T-helper 22 cell (primary cell): ENCODE measurements at regions not wholly inside any gene's neighbourhood (a gene's known extent, or its start where the extent isn't known, plus 50 kb on each side); places are given as distances from the start of the nearest gene placed in this dataset.
"Not testable (repeated sequence)": the region's sequence is repeated elsewhere in the genome, so short reads cannot be mapped to it uniquely, and the experiment has no call there.

ENCODE experiments used
- DNase-seq: peaks from one replicate; pipeline ENCODE4 v3.0.0-alpha.2; 2020; ENCODE audit warnings: low read depth

DNA sequence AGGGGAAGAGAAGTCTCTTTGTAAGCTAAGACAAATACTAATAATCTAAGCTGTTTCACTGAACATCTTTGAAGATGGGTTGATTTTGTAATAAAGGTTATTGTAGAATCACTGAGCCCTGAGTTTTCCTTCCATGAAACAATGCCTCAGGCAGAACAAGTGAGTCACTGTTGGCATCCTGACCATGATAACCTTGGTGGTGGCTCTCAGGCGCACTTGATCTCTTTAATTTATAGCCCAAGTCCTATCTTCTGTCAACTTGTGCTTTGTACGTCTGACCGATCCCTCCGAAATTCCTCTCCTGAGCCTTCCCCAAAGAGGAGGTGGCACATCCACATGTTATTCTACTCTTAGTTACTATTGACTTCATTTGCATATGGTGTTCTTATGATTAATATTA is 812.9 kb downstream of the REEP3 start:
- no peak for DNase-seq

DNA sequence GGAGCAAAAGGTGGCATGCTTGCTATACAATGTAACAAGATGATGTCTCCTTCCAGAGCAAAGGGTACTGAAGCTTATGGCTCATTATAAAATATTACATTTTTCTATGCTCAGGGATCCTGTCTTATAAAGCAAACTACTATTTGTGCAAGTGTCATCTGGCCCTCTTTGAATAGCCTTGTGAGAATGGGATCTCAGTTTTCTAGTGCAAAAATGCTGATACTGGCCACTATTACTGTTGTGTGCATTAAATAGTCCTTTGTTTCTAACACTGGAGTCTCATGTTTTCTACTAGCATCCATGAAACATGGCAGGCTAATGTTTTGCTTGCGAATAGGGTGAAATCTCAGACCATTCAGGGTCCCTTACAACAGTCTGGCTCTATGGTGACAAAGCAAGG is 823.0 kb downstream of the REEP3 start:
- DNase-seq = no peak

DNA sequence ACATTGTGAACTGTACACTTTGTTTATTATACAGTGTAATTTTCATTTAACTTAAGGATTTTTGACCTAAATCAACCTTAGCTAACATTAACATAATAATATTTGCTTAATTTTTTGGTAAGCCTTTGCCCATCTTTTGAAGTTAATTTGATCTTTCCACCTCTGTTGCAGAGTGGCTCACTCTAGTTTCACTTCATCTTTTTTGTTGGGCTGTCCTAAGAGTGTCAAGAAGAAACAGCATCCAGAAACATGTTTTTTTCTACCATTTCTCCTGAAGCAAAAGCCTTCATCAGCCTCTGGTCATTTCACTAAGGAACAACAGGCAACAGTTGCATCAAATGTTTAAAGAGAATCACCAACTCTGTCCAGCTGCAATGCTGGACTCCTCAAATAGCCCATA is 824.7 kb downstream of the REEP3 start:
- no peak for DNase-seq

DNA sequence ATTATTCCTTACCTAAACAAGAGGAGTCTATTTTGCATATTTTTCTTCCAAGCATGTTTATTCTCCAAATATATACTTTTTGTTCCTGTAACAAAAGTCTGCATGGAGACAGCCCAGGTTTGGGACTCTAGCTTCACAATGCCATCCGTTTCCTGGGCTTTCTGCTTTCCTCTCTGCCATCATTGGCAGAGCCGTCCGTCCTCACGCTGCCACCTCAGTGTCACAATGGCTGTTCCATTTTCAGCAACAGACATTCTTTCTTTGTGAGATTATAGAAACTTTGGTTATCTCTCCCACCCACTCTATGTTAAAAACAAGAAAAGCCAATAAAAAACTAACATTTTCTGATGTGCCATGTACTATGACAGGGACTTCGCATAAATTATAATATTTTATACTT is 825.2 kb downstream of the REEP3 start:
- DNase-seq = no peak

DNA sequence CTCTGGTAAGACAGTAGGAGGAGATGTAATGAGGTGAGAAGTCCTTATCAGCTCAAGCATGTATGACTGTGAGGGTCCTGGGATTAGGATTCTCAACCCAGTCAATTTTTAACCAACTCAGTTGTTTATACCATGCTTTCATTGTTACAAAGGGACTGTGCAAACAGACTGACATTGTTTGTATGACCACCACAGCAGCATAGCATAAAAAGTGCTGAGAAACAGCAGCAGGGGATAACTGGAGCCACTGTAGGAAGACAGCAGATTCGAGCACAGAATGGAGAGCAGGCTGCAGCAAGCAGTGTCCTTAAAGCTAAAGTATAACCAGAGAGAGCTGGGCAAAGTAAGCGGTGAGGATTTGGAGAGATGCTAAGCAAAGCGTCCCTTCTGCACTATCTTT is 829.5 kb downstream of the REEP3 start:
- DNase-seq = no peak

DNA sequence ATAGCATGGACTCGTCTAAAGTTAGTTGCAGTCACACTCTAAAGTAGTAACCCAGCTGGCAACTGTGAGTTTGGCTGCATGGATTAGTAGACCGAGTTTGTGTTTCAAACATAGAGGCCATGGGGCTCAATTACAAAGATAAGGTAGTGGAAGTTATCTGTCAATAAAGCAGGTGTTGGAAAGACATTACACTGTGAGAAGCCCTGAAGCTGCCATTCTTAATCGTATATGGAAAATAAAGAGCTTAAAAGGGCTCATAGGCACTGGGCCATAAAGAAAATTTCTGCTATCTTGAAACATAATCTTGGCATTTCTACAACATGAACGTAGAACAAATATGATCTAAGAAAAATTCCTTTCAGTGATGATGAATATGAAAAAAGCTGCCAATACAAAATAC is 837.7 kb downstream of the REEP3 start:
- no peak for DNase-seq

DNA sequence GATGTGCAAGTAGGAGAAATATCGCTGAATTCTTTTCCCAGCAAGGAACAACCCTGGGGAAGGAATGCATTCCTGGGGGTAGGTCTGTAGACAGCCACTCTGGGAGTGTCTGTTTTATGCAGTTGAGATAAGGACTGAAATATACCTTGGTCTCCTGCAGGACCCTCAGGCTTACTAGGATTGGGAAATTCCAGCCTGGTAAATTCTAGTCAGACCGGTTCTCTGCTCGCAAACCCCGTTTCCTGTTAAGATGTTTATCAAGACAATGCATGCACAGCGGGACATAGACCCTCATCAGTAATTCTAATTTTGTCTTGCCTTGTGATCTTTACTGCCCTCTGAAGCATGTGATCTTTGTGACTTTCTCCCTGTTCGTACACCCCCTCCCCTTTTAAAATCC is 839.0 kb downstream of the REEP3 start:
- not testable (repeated sequence) for DNase-seq

DNA sequence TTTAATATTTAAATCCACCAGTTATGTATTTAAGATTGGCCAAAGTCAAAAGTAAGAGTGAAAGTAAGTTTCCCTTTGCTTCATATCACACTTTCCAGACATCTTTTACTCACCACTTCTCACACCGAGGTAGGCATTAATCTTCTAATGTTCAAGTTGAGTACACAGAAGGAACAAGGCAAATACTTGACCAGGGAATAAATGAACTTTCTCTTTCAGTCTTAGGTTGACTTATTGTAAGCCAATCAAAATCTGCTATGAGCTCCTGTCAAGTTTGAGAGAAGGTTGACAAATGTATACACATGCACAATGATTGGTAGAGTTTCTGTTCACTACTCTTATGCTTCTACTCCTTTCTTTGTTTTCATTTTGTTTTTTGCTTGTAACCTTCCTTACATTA is 842.5 kb downstream of the REEP3 start:
- no peak for DNase-seq

DNA sequence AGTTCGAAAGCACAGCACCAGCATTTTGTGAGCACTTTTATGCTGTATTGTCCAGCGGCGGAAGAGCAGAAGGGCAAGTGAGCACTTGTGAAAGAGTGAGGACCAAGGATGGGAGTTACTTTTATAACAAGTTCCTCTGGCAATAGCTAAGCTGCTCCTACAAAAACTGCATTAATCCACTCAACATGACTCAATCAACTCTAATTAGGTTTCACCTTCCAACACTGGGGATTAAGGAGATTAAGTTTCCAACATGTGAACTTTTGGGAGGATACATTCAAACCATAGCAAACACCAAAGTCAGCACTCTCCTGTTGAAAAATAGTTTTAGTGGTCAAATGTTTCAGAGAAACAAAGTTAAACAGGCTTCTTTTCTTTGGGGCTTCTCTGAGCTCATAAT is 844.5 kb downstream of the REEP3 start:
- no peak for DNase-seq

DNA sequence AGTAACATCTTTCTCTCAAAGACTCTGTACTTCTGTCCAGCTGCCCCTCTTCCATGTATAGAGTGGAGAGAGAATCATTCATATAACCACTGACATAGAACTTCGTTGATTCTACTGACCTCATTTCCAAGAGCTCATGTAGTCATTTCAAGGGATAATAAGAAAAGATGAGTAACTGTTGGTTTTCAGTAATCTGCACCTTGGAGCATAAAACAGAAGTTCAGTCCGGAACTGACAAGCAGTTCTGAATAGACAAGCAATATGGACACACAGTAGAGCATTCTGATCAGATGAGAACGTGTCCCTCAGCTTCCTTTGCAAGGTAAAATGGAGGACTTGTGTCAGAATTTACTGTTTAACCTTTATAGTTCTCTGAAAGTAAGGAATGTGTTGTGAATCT is 847.1 kb downstream of the REEP3 start:
- DNase-seq = no peak

DNA sequence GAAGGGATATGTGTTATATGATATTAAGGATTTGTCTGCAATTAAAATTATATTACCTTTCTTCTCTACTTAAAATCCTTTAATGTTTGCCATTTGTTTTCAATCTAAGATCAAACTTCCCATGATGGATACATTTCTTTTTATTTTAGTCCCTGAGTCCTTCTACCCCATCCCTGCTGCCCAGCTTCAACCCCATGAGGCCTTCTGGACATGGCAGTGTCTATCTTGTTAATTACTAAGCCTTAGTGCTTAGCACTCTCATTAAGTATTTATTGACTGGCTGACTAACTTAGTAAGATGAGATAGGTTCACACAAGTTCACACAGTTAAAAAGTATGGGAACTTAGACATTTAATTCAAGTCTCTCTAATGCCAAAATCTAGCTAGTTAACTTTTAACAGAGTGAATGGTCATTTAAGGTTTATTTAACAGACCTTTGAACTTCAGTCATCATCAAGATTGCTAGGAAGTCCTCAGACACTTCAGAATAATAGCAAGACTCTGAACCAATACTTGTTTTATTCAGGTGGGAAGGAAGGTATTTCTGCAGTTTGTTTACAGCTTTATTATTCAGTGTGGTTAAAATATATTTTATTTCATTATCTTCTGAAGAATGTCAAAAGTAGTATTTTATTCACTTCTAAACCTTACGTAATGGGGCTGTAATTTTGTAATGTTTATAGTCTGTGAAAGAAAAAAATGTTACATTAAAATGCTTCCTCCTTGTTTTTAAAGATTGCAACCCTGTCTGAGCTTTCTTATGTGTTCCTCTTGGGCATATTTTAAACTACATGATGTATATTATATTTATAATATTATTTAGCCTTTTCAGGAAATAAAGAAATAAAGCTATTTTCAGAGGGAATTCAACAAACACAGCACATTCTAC is 848.9 kb downstream of the REEP3 start:
- DNase-seq = no peak

DNA sequence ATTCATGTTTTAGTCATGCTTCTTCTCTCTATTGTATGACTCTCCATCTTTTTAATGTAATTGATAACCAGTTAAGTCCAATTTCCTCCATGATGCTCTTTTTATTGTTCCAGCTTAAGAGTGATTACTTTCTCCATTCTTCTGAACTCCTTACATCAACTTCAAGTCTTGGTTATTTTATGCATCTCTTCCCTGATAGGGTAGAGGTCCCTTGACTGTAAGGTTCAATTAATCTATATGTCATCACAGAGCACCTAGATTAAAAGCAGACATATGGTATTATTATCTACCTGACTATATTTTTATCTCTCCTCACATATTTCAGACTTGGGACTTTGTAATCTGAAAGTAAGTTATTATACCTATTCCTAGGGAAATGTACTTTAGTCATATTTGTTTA is 853.1 kb downstream of the REEP3 start:
- DNase-seq = no peak

DNA sequence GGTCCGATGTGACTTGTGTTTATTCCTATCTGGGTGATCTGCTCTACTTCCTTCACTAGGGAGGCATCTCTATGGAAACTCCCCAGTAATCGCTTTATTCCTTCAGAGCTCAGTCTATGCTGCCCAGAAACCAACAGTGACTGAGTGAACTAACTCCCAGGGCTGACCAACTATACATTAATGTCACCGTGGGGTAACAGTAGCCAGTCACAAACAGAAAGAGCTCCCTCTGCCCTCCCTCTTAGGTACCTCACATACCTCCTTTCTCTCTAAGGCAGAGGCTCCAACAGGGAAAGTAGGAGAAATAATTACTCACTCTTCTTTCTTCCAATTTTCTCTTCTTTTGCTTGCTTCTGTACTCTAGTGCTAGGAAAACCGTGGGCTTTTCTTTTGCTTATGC is 855.0 kb downstream of the REEP3 start:
- DNase-seq = no peak

DNA sequence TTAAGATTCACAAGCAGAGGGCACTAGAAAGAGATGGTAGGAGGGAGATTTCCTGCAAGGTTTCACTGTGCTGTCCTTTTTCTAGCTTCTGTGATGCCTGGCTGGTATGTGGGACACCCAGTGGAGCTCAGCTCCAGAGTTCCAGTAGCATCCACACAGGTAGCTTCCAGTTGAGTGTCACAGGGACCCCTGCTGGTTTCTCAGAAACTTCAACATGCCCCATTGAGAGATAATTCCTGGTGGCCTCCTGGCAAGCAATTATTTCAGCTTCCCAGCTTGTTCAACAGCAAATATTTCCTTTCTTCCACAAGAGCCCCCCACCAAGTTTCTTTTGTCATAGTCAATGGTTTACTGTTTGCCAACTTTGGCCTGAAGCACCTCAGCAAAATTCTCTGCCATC is 858.7 kb downstream of the REEP3 start:
- DNase-seq = no peak

DNA sequence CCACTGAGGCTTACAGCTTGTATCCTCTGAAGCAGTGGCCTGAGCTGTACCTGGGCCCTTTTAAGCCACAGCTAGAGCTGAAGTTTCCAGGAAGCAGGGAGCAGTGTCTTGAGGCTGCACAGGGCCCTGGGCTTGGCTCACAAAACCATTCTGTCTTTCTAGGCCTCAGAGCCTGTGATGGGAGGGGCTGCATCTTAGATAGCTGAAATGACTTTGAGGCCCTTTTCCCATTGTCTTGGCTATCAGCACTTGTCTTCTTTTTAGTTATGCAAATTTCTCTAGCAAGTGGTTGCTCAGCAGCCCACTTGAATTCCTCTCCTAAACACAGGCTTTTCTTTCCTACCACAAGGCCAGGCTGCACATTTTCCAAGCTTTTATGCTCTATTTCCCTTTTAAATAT is 864.2 kb downstream of the REEP3 start:
- no peak for DNase-seq

DNA sequence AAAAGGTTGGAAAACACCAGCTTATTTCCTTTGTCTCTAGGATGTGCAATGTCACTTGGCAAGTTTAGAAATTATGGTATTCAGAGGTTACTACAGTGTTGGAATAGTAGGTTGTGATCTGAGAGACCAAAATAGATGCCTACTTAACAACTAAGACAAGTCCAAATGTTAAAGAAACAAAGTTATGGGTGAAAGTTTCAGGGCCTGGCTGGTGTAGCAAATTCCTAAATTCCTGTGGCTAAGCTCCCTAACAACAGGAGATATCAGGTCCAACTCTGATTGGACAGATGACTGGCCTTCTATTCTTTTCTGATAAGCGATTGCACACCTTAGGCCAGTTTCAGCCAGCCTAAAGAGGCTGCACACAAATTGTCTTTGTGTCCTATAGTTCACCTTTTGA is 873.5 kb downstream of the REEP3 start:
- DNase-seq = no peak

DNA sequence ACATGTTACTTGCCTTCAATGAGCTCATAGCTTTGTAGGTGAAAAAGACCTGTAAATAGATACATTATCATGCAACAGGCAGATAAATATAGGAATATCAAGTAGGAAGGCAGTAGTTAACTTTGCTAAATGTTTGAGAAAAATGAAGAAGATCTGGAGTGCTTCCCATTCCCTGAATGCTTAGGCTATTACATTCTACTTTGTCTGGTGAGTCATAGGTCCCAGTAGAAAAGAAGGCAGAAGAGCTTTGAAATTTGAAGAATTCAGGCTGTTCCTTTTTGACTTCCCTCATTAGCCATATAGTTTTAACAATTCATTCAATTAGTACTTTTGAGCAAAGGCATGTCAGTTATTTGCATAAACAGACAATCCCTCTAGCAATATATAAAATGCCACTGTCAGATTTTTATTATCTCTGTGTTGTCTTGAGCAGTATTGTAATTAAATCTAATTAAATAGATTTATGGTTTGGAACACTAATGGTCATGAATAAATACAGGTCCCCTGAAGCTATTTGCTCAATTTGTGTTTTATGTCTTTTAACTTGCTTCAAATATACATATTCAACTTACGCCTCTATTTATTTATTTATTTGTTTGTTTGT is 875.0 kb downstream of the REEP3 start:
- DNase-seq = no peak

DNA sequence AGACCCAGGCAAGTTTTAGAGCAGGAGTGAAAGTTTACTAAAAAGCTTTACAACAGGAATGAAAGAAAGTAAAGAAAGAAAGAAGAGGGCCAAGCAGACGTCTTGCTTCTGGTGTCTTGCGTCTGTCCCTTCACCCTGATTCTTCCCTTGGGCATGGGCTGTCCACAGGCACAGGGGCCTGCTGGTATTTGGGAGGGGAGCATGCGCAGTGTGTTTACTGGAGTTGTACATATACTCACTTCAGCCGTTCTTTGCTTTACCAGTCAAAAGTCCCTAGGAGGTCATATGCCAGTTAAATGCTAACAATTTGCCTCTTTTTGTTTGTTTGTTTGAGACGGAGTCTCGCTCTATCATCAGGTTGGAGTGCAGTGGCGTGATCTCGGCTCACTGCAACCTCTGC is 875.9 kb downstream of the REEP3 start:
- DNase-seq = no peak

DNA sequence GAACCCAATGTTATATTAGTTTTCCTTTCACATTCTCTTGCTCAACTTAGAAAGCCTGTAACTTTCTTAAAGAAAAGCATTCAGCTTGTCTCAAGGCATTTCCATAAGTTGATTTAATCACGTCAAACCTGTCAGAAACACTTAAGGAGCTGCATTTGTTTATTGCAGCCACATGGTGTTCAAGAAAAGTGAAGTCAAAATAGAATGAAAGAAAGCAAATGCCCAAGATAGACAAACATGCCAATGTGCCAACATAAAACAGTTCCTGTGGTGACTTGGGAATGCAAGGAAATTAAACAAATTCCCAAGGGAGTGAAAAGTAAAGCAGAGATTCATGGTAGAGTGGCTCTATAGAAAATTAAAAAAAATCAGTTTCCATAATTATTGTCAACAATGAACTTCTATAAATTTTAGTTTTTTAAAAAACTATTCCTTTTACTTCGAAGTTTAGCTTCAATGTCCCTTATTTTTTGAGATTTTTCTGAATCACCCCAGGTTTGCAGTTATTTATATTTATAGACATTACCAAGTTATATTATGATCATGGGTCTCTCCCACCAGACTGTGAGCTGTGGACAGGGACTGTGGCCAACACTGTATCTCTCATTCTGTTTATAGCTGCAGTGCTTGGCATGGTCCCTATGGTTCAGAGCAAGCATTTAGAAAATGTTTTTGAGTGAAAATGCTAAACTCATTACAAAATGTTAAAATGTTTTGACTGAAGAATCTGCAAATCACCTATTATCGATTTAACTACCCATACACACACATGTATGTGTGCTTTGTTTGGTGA is 887.4 kb downstream of the REEP3 start:
- DNase-seq = no peak

DNA sequence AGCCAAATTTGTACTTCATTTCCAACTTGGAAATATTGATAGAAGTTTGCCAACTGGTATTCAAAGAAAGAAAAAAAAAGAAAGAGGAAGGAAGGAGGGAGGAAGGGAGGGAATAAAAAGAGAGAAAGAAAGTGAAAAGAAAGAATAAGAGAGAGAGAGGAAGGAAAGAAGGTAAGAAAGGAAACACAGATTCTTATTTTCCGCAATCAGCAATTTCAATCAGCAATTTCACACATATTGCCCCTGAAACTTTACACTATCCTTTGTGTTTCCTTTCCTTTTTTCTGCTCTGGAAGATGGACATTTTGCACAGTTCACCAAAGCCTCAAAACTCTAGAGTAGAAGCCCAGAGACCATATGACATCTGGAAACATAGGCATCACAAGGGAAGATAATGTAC is 888.1 kb downstream of the REEP3 start:
- no peak for DNase-seq

DNA sequence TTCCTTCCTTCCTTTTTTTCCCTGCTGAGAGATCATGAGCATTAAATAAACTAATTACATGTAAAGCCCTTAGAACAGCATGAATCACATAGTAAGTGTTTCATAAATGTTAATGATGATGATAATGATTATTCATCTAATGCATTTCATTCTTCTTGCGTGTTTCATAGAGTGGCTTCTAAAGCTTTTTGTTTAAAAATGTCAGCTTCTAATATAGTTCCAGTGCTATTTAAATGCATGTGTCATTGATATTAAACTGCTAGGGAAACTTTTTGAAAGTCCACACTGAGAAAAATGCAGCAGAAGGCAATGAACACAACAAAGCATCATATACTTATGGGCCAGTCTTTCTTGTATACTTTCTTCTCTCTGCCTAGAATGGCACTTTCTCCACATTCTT is 894.8 kb downstream of the REEP3 start:
- no peak for DNase-seq

DNA sequence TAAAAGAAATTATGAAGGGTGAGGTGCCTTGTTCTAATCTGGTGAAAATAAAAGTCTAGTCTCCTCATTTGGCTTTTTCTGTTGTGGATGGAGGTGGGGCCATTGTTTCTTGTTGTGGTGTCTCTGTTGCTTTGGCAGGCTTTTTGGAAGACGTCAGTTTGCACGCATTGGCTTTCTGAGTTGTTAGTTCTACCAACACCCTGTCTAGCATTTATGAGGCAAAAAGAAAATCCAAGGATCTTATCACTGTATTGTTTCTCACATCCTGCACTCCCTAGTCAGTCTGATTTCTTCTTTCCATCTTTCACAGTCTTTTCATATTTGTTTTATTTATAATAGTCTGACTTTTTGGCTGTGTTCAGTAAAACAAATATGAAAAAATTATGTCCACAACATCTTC is 898.3 kb downstream of the REEP3 start:
- no peak for DNase-seq

DNA sequence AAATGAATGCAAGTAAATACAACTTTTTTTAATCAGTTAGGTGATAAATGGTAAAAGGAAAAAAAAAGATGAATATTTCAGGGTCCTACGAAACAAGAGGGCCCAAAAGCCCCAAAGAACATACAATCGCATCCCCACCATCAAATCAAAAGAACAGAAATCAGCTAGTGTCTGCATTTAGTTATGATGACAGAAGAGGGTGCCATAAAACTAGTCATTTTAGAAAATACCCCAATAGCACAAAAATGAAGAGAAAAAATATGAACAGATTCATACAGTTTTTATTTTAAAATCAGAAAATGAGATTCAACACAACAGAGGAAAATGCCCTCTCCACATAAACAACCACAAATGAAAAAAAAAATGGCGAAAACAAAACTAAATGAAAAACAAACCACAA is 905.5 kb downstream of the REEP3 start:
- no peak for DNase-seq
